HG03280 (cell line): ENCODE measurements at regions not wholly inside any gene's neighbourhood (a gene's known extent, or its start where the extent isn't known, plus 50 kb on each side); places are given as distances from the start of the nearest gene placed in this dataset.

ENCODE experiments used
- ATAC-seq: cut with Tn5 transposase; IDR thresholded peaks from one replicate; pipeline ENCODE4 v1.9.1; 2021; ENCODE audit warnings: mild to moderate bottlenecking, moderate library complexity; ENCODE audit not compliant: unreplicated experiment

GRCh38 chr6:22804620-22805261 is 235.4 kb downstream of the HDGFL1 start:
- ATAC-seq, result no peak

GRCh38 chr6:22807261-22807660 is 237.9 kb downstream of the HDGFL1 start:
- no peak for ATAC-seq

GRCh38 chr6:22807818-22808217 is 238.5 kb downstream of the HDGFL1 start:
- ATAC-seq, result no peak

- ATAC-seq, result no peak
Observed at GRCh38 chr6:22808466-22808865, 239.1 kb downstream of the HDGFL1 start.

- no peak for ATAC-seq
Observed at GRCh38 chr6:22809370-22809769, 240.0 kb downstream of the HDGFL1 start.

GRCh38 chr6:22819209-22819608 is 249.8 kb downstream of the HDGFL1 start:
- no peak for ATAC-seq

- no peak for ATAC-seq
Observed at GRCh38 chr6:22821664-22822320, 252.4 kb downstream of the HDGFL1 start.

- no peak for ATAC-seq
Observed at GRCh38 chr6:22825210-22825609, 255.8 kb downstream of the HDGFL1 start.

- ATAC-seq, result no peak
Observed at GRCh38 chr6:22826961-22827360, 257.6 kb downstream of the HDGFL1 start.

GRCh38 chr6:22827760-22828159 is 258.4 kb downstream of the HDGFL1 start:
- ATAC-seq, result no peak

GRCh38 chr6:22828179-22829062 is 259.1 kb downstream of the HDGFL1 start:
- no peak for ATAC-seq

- ATAC-seq, result no peak
Observed at GRCh38 chr6:22829070-22829469, 259.7 kb downstream of the HDGFL1 start.

- ATAC-seq, result no peak
Observed at GRCh38 chr6:22830463-22830862, 261.1 kb downstream of the HDGFL1 start.

- ATAC-seq, result no peak
Observed at GRCh38 chr6:22833191-22833590, 263.8 kb downstream of the HDGFL1 start.

GRCh38 chr6:22838345-22838744 is 269.0 kb downstream of the HDGFL1 start:
- no peak for ATAC-seq

GRCh38 chr6:22845467-22845866 is 276.1 kb downstream of the HDGFL1 start:
- ATAC-seq, result no peak

- ATAC-seq, result no peak
Observed at GRCh38 chr6:22848121-22848520, 278.8 kb downstream of the HDGFL1 start.

GRCh38 chr6:22849921-22850320 is 280.6 kb downstream of the HDGFL1 start:
- no peak for ATAC-seq

- ATAC-seq, result no peak
Observed at GRCh38 chr6:22852101-22852500, 282.7 kb downstream of the HDGFL1 start.

GRCh38 chr6:22873513-22874136 is 304.3 kb downstream of the HDGFL1 start:
- ATAC-seq, result no peak

GRCh38 chr6:22875845-22876244 is 306.5 kb downstream of the HDGFL1 start:
- ATAC-seq, result no peak
